GM20000 (cell line): ENCODE measurements at regions not wholly inside any gene's neighbourhood (a gene's known extent, or its start where the extent isn't known, plus 50 kb on each side); places are given as distances from the start of the nearest gene placed in this dataset.

Experiments
- DNase-seq: peaks from one replicate; pipeline ENCODE4 v3.0.0; 2012; ENCODE audit warnings: low spot score
- TF ChIP-seq, protein P1 (sequence below): IDR thresholded peaks from 2 replicates; pipeline ENCODE4 v1.5.1; 2012; ENCODE audit warnings: mild to moderate bottlenecking, control low read depth; ENCODE audit errors: extremely low read depth, missing control alignments

DNA sequence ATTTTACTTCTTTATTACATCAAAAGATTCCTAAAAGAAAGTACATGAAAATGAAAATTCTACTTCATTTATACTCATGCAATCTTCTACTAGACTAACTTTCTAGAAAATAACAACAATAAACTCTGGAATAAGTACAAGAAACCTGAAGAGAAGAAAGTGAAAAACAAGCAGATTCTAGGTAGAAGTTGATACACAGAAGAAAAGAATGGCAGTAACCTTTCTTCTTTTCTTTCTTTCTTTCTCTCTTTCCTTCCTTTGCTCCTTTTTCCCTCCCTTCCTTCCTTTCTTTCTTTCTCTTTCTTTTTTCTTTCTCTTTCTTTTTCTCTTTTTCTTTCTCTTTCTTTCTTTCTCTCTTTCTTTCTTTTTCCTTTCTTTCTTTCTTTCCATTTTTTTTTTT lies 541.7 kb upstream of the ANKRD30A start:
- no peak for DNase-seq
- TF ChIP-seq, protein P1, sequence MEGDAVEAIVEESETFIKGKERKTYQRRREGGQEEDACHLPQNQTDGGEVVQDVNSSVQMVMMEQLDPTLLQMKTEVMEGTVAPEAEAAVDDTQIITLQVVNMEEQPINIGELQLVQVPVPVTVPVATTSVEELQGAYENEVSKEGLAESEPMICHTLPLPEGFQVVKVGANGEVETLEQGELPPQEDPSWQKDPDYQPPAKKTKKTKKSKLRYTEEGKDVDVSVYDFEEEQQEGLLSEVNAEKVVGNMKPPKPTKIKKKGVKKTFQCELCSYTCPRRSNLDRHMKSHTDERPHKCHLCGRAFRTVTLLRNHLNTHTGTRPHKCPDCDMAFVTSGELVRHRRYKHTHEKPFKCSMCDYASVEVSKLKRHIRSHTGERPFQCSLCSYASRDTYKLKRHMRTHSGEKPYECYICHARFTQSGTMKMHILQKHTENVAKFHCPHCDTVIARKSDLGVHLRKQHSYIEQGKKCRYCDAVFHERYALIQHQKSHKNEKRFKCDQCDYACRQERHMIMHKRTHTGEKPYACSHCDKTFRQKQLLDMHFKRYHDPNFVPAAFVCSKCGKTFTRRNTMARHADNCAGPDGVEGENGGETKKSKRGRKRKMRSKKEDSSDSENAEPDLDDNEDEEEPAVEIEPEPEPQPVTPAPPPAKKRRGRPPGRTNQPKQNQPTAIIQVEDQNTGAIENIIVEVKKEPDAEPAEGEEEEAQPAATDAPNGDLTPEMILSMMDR: no peak

DNA sequence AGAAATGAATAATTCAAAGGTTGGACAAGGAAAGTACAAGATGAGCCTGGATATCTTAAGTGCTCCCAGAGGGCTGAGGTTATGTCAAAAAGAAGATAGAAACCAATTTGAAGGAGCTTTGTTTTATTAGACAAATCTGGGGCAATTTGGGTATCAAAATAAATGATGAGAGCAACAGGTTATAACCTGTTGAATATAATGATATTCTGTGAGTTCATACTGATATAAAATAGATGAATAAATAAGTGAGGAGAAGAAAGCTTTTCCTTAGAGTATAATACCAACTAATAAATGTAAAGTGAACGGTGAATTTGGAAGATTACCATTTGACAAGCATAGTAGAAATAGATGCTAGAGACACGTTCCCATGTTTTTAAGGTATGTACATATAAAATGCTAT lies 544.2 kb upstream of the ANKRD30A start:
- DNase-seq: no peak
- TF ChIP-seq, protein P1: no peak

DNA sequence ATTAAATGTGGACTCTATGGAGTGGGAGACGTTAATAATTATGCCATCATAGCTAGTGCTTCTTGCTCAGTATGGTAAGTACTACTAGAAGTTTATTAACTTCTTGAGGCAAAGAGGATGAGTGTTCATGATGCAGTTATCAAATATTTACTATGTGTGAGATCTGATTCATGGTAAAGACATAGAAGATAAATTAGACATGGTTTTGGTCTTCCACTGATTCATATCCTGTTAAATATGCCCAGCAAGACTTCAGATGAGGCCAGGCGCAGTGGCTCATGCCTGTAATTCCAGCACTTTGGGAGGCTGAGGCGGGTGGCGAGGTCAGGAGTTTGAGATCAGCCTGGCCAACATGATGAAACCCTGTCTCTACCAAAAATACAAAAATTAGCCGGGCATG lies 547.1 kb upstream of the ANKRD30A start:
- no peak for DNase-seq
- TF ChIP-seq, protein P1: no peak

DNA sequence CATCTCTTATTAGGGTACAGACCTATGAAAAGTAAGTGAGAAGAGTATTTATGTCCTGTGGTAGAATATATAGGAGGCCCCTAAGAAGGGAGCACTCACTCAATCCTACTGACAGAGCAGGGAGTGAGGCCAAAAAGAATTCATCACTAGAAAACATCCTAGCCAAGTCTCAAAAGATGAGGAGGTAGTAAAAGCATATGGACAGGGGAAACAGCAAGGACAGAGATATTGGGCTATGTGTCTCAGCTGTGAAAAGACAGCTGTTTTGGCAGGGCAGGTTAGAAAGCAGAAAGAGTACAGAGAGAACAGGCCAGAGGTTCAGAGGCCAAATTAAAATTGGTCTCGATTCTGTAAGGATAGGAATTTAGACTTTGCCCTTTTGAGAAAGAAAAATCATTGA lies 548.3 kb upstream of the ANKRD30A start:
- no peak for DNase-seq
- TF ChIP-seq, protein P1: no peak

DNA sequence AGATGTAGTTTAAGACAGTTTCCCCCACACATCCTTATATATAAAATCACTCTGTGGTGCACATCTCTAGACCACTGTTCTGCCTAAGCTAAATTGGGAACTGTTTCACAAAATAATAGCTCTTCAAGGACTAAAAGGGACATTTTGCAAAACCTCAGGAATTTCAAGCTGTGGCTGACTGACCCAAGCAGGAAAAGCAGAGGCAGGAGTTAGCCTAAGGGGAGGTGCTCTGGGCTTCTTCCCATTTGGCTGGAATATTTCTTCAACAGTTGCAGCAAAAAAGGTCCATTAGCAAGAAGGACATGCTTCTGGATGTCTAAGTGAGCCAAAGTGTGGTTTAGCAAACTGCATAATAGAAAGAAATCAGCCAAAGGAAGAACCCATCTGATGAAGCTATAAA lies 551.2 kb upstream of the ANKRD30A start:
- DNase-seq: no peak
- TF ChIP-seq, protein P1: no peak

DNA sequence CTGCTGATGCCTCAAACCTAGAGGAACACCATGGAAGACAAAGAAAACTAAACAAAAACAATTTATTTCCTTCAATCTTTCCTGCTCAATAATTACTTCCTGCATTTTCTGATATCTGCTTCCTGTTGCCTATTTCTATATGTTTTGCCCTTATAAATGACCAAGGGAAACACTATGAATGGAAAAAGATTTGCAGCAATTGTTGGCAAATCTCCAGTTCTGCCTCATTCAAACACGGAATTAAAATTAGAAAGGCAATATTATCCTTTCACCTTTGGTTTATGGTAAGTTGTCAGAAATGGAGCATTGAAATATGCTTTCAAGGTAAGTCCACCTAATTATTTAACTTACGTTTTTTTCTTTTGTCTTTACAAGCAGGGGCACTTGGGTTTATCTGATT lies 552.2 kb upstream of the ANKRD30A start:
- no peak for DNase-seq
- TF ChIP-seq, protein P1: no peak

DNA sequence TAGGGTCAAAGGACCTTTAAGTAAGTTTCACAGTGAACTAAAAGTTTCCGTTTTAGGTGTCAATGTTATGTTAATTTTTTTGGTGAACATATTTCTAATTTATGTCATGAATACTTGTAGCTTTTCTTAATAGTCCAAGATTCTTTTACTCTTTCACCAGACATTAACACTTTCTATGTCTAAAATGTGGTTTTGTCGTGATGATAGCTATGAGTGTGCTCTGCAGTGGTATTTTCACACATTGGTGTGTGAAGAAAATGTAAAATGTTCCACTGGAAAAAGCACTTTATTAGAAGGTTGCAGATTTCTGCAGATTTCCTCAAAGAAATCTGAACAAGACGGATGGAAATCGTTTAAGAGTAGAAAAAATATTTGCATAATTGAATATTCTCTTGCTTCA lies 561.0 kb upstream of the ANKRD30A start:
- no peak for DNase-seq
- TF ChIP-seq, protein P1: no peak
